ENCODE measurements at regions not wholly inside any gene's neighbourhood (a gene's known extent, or its start where the extent isn't known, plus 50 kb on each side); places are given as distances from the start of the nearest gene placed in this dataset.

GRCh38 chrX:45601052-45601451 is 400.4 kb upstream of the DIPK2B start:
- H3K4me3 ChIP-seq (ENCODE audit: low read depth, low read length) = no peak overlapping the region
- TF ChIP-seq CTCF (IDR thresholded peaks at IDR 0.05; ENCODE audit: insufficient read depth, low read depth, low read length) = no peak
- DNase-seq (ENCODE audit: low read depth) = no peak

DNA sequence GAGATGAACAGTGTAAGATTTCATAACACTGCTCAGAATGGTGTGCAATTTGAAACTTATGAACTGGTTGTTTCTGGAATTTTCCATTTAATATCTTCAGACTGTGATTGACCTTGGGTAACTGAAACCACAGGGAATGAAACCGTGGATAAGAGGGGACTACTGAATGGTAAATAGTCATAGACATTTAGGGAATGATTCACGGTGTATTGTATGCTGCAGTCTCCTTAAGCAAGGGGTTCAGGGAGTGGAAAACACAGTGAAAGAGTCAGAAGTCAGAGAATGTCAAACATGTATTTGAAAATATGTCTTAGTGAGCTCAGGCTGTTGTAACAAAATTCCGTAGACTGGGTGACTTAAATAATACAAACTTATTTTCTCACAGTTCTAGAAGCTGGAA is 398.2 kb upstream of the DIPK2B start:
- no peak overlapping the region for H3K4me3 ChIP-seq (ENCODE audit: low read depth, low read length)
- no peak for TF ChIP-seq CTCF (IDR thresholded peaks at IDR 0.05; ENCODE audit: insufficient read depth, low read depth, low read length)
- DNase-seq (ENCODE audit: low read depth) = peak; percentile 84

GRCh38 chrX:45596188-45596808 is 395.6 kb upstream of the DIPK2B start:
- no peak for DNase-seq (ENCODE audit: low read depth)
- H3K4me3 ChIP-seq (ENCODE audit: low read depth, low read length) = no peak overlapping the region
- TF ChIP-seq CTCF (IDR thresholded peaks at IDR 0.05; ENCODE audit: insufficient read depth, low read depth, low read length) = no peak

- DNase-seq (ENCODE audit: low read depth) = no peak
- TF ChIP-seq CTCF (IDR thresholded peaks at IDR 0.05; ENCODE audit: insufficient read depth, low read depth, low read length) = no peak
- H3K4me3 ChIP-seq (ENCODE audit: low read depth, low read length) = no peak overlapping the region
Observed at GRCh38 chrX:45592101-45592500, 391.4 kb upstream of the DIPK2B start.

- TF ChIP-seq CTCF (IDR thresholded peaks at IDR 0.05; ENCODE audit: insufficient read depth, low read depth, low read length) = no peak
Observed at GRCh38 chrX:45591650-45592049, 391.0 kb upstream of the DIPK2B start.

GRCh38 chrX:45584717-45585116 is 384.0 kb upstream of the DIPK2B start:
- no peak for DNase-seq (ENCODE audit: low read depth)
- TF ChIP-seq CTCF (IDR thresholded peaks at IDR 0.05; ENCODE audit: insufficient read depth, low read depth, low read length) = no peak
- no peak overlapping the region for H3K4me3 ChIP-seq (ENCODE audit: low read depth, low read length)

More at GRCh38 chrX:45591650-45592049, 391.0 kb upstream of the DIPK2B start:
- DNase-seq (ENCODE audit: low read depth) = no peak
- no peak overlapping the region for H3K4me3 ChIP-seq (ENCODE audit: low read depth, low read length)

DNA sequence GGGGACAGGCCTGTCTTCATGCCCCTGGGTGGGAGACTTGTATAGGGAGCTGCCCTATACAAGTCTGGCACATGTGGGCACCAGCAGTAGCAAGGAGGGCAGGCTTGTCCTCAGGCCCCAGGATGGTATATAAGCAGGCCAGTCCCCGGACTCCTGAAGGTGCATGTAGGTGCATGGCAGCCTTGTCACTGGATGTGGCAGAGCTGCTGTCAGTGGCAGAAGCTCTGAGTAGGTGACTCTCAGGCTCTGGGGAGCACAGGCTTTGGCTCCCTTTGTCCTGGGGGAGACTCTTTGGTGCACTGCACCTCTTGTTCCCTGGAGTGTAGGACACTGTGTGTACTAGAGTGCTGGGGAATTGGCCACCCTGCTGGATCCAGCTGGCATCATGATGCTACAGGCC is 376.7 kb upstream of the DIPK2B start:
- TF ChIP-seq CTCF (IDR thresholded peaks at IDR 0.05; ENCODE audit: insufficient read depth, low read depth, low read length) = no peak

More for the DNA sequence above, 376.7 kb upstream of the DIPK2B start:
- no peak for DNase-seq (ENCODE audit: low read depth)
- no peak overlapping the region for H3K4me3 ChIP-seq (ENCODE audit: low read depth, low read length)
